Sigmoid colon (tissue), 6 donors: ENCODE measurements at regions not wholly inside any gene's neighbourhood (a gene's known extent, or its start where the extent isn't known, plus 50 kb on each side); places are given as distances from the start of the nearest gene placed in this dataset.

Experiments
- DNase-seq: peaks from one replicate; pipeline ENCODE4 v3.0.0-alpha.2; 2019
- H3K27ac ChIP-seq, 4 donors: fragments of 200-600 bp; sonication (generic); one replicate each; pipeline ENCODE4 v1.5.1; 2016 to 2019; ENCODE audit warnings: mild to moderate bottlenecking in 1 of 4
- H3K27me3 ChIP-seq, 3 donors: fragments of 200-600 bp; sonication (generic); one replicate each; pipeline ENCODE4 v1.5.1; 2019; ENCODE audit warnings: mild to moderate bottlenecking in 1 of 3
- H3K36me3 ChIP-seq, 4 donors: fragments of 200-600 bp; sonication (generic); one replicate each; pipeline ENCODE4 v1.5.1; 2016 to 2019
- H3K4me1 ChIP-seq, 4 donors: fragments of 200-600 bp; sonication (generic); one replicate each; pipeline ENCODE4 v1.5.1; 2017 to 2019
- H3K4me3 ChIP-seq, 4 donors: fragments of 200-600 bp; sonication (generic); one replicate each; pipeline ENCODE4 v1.5.1; 2017 to 2019; ENCODE audit warnings: mild to moderate bottlenecking in 2 of 4, moderate library complexity in 1 of 4
- H3K9me3 ChIP-seq, 4 donors: fragments of 200-600 bp in 3 of 4; sonication (generic) in 3 of 4; one replicate each; pipeline versions ENCODE4 v1.5.1 to v1.6.1; 2013 to 2019
- EP300 ChIP-seq, 4 donors: sonication (generic); formaldehyde crosslinking; IDR thresholded peaks; one replicate each; pipeline ENCODE4 v1.6.1; 2017; ENCODE audit warnings: antibody characterized with exemption in 4 of 4
- POLR2A ChIP-seq, 2 donors: fragments of 450-650 bp; IDR thresholded peaks; one replicate each; pipeline ENCODE4 v1.6.1; 2016; ENCODE audit warnings: antibody characterized with exemption in 2 of 2, mild to moderate bottlenecking in 2 of 2, moderate library complexity in 2 of 2
- POLR2AphosphoS5 ChIP-seq, 4 donors: sonication (generic); formaldehyde crosslinking; IDR thresholded peaks; one replicate each; pipeline ENCODE4 v1.6.1; 2017; ENCODE audit warnings: antibody characterized with exemption in 4 of 4
- WGBS, 2 donors: extraction: QIAGEN DNeasy Blood & Tissue Kit; methylation state at CpG; one replicate each; pipeline ENCODE4 v1.1.7; 2013; 5-methylcytosine and 5-hydroxymethylcytosine counted together
- intact Hi-C: fragments of 100-400 bp; cut with DNase I; formaldehyde crosslinking; loops from one replicate; pipeline ENCODE4 v1.15.1; 2023
- TF ChIP-seq, protein P1 (sequence below), 4 experiments: fragments of 450-650 bp in 3 of 4; fragments of 200-600 bp in 1 of 4; IDR thresholded peaks; one replicate each; pipeline ENCODE4 v1.5.1; 2016 to 2019; ENCODE audit warnings: antibody characterized with exemption in 4 of 4, mild to moderate bottlenecking in 3 of 4, moderate library complexity in 2 of 4
- donor health status: healthy with polysubstance abuse.
- donor health status: healthy.

- DNase-seq, result no peak
- Histone ChIP-seq H3K4me1 (peaks cover 0 to 15% (median 0%) of the 10 kb centered on the region in 4 donors), H3K27me3 (no peaks in the 10 kb centered on the region), H3K36me3 (no peaks in the 10 kb centered on the region), H3K27ac (no peak overlapping the region), H3K9me3 (no peaks in the 10 kb centered on the region), H3K4me3 (no peak overlapping the region)
- intact Hi-C loops, result no loop called here
- WGBS, 2 donors, result 13 to 67% methylated on average over 1 of the region's 1 CpG
- TF ChIP-seq POLR2A (IDR thresholded peaks at IDR 0.05) (no peak), POLR2AphosphoS5 (IDR thresholded peaks at IDR 0.05) (peak in 1 of 4 donors; percentile 50)
Measured at GRCh38 chr2:76640905-76641304, 881.3 kb downstream of the LRRTM4 start.

DNA sequence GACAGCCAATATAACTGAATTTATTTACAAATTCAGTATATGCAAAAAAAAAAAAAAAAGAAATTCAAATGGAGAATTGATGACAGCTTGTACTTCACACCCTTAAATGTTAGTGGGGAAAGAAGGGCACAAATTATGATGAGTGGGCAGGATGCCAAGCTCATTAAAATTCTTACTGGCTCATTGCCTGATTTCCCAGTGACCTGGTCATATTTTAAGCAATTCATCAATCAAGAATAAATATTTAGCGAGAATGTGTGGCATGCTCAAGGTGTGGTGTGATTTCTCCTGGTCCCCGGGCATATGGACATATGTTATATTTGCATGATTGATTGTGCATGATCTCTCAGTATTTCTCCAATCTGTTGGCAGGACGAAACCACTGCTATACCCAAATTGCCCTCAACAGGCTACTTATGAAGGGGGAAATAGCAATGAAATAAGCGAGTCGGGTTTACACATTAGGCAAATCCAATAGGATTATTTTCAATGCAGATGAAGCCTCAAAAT is 883.0 kb downstream of the LRRTM4 start:
- H3K4me3 ChIP-seq, result no peak overlapping the region
- H3K4me1 ChIP-seq, result peaks cover 0 to 15% (median 0%) of the 10 kb centered on the region in 4 donors
- no peaks in the 10 kb centered on the region for H3K36me3 ChIP-seq
- WGBS, 2 donors, result 67 to 84% methylated on average over 5 of the region's 5 CpGs
- TF ChIP-seq, protein P1, sequence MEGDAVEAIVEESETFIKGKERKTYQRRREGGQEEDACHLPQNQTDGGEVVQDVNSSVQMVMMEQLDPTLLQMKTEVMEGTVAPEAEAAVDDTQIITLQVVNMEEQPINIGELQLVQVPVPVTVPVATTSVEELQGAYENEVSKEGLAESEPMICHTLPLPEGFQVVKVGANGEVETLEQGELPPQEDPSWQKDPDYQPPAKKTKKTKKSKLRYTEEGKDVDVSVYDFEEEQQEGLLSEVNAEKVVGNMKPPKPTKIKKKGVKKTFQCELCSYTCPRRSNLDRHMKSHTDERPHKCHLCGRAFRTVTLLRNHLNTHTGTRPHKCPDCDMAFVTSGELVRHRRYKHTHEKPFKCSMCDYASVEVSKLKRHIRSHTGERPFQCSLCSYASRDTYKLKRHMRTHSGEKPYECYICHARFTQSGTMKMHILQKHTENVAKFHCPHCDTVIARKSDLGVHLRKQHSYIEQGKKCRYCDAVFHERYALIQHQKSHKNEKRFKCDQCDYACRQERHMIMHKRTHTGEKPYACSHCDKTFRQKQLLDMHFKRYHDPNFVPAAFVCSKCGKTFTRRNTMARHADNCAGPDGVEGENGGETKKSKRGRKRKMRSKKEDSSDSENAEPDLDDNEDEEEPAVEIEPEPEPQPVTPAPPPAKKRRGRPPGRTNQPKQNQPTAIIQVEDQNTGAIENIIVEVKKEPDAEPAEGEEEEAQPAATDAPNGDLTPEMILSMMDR (IDR thresholded peaks at IDR 0.05), result no peak
- TF ChIP-seq EP300 (IDR thresholded peaks at IDR 0.05) (no peak), POLR2AphosphoS5 (IDR thresholded peaks at IDR 0.05) (no peak), POLR2A (IDR thresholded peaks at IDR 0.05) (no peak)
- no peaks in the 10 kb centered on the region for H3K27me3 ChIP-seq
- no peak for DNase-seq
- H3K9me3 ChIP-seq, result no peaks in the 10 kb centered on the region
- intact Hi-C loops, result no loop called here
- H3K27ac ChIP-seq, result no peak overlapping the region

- TF ChIP-seq POLR2A (IDR thresholded peaks at IDR 0.05), result no peak
Measured at GRCh38 chr2:76633276-76633921, 888.8 kb downstream of the LRRTM4 start.

GRCh38 chr2:76625101-76625500 is 897.1 kb downstream of the LRRTM4 start:
- no peak overlapping the region for H3K27ac ChIP-seq
- TF ChIP-seq EP300 (IDR thresholded peaks at IDR 0.05) (no peak), POLR2A (IDR thresholded peaks at IDR 0.05) (no peak), POLR2AphosphoS5 (IDR thresholded peaks at IDR 0.05) (no peak)
- TF ChIP-seq, protein P1 (IDR thresholded peaks at IDR 0.05), result no peak
- H3K4me3 ChIP-seq, result no peak overlapping the region
- no peaks in the 10 kb centered on the region for H3K36me3 ChIP-seq
- H3K4me1 ChIP-seq, result no peaks in the 10 kb centered on the region
- no peaks in the 10 kb centered on the region for H3K27me3 ChIP-seq
- DNase-seq, result no peak
- intact Hi-C loops, result no loop called here
- H3K9me3 ChIP-seq, result no peaks in the 10 kb centered on the region
- 87 to 88% methylated on average over 3 of the region's 3 CpGs for WGBS, 2 donors

More at GRCh38 chr2:76633276-76633921, 888.8 kb downstream of the LRRTM4 start:
- Histone ChIP-seq H3K4me3 (no peak overlapping the region), H3K27ac (no peak overlapping the region), H3K4me1 (no peaks in the 10 kb centered on the region), H3K27me3 (no peaks in the 10 kb centered on the region), H3K36me3 (no peaks in the 10 kb centered on the region), H3K9me3 (no peaks in the 10 kb centered on the region)
- intact Hi-C loops, result no loop called here
- WGBS, 2 donors, result 89% methylated on average over 3 of the region's 3 CpGs
- DNase-seq, result no peak

GRCh38 chr2:76613330-76613729 is 902.6 kb upstream of the GCFC2 start:
- Histone ChIP-seq H3K4me3 (no peak overlapping the region), H3K27me3 (no peaks in the 10 kb centered on the region), H3K9me3 (no peaks in the 10 kb centered on the region), H3K4me1 (no peaks in the 10 kb centered on the region), H3K36me3 (no peaks in the 10 kb centered on the region), H3K27ac (no peak overlapping the region)
- DNase-seq, result no peak
- intact Hi-C loops, result no loop called here
- no peak for TF ChIP-seq EP300 (IDR thresholded peaks at IDR 0.05)
- TF ChIP-seq POLR2A (IDR thresholded peaks at IDR 0.05), result no peak

DNA sequence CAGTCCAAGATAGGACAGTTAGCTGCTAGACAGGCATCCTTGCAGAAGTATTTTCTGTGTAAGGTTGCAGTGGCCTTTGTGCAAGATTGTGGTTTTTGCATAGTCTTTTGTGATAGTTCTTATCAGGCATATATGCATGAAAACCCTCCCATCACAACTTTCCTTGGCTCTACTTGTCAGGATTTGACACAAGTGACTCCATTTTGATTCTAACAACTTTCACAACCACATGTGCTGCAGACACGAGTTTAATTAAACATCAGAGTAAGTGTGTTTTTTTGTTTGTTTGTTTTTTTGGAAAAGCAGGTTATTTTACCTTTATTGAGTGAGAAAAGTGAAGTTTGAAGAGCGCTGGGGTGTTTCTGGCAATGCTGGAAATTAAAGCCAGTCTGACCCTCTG is 902.0 kb upstream of the GCFC2 start:
- intact Hi-C loops, result no loop called here
- no peak for DNase-seq
- no peaks in the 10 kb centered on the region for H3K27me3 ChIP-seq
- no peak overlapping the region for H3K4me3 ChIP-seq
- no peaks in the 10 kb centered on the region for H3K9me3 ChIP-seq
- no peaks in the 10 kb centered on the region for H3K4me1 ChIP-seq
- WGBS, 2 donors, result 52 to 63% methylated on average over 2 of the region's 2 CpGs
- TF ChIP-seq, protein P1 (IDR thresholded peaks at IDR 0.05), result no peak
- no peak for TF ChIP-seq POLR2AphosphoS5 (IDR thresholded peaks at IDR 0.05)
- TF ChIP-seq EP300 (IDR thresholded peaks at IDR 0.05), result no peak
- no peak for TF ChIP-seq POLR2A (IDR thresholded peaks at IDR 0.05)
- H3K27ac ChIP-seq, result no peak overlapping the region
- no peaks in the 10 kb centered on the region for H3K36me3 ChIP-seq
